Transverse colon (tissue), 4 donors: ENCODE measurements at regions not wholly inside any gene's neighbourhood (a gene's known extent, or its start where the extent isn't known, plus 50 kb on each side); places are given as distances from the start of the nearest gene placed in this dataset.
"Not testable (repeated sequence)": the region's sequence is repeated elsewhere in the genome, so short reads cannot be mapped to it uniquely, and the experiment has no call there.

ENCODE experiments used
- DNase-seq: peaks from one replicate; pipeline ENCODE4 v3.0.0-alpha.2; 2019
- H3K27ac ChIP-seq, 4 donors: fragments of 200-600 bp; sonication (generic); 2 replicates each; pipeline ENCODE4 v1.5.1; 2016 to 2018; ENCODE audit warnings: inconsistent platforms in 4 of 4
- H3K27me3 ChIP-seq: fragments of 200-600 bp; sonication (generic); 2 replicates; pipeline ENCODE4 v1.5.1; 2017; ENCODE audit warnings: inconsistent platforms
- H3K36me3 ChIP-seq, 4 donors: fragments of 200-600 bp; sonication (generic); 2 replicates each; pipeline ENCODE4 v1.5.1; 2017 to 2019; ENCODE audit warnings: inconsistent platforms in 4 of 4
- H3K4me1 ChIP-seq, 4 donors: fragments of 200-600 bp; sonication (generic); 2 replicates each; pipeline ENCODE4 v1.5.1; 2017 to 2020; ENCODE audit warnings: inconsistent platforms in 4 of 4
- H3K4me3 ChIP-seq, 4 donors: fragments of 200-600 bp; sonication (generic); 1 replicate in 1 of 4; 2 replicates in 3 of 4; pipeline versions ENCODE4 v1.5.1 to v1.6.1; 2017 to 2019; ENCODE audit warnings: inconsistent platforms in 4 of 4
- H3K9me3 ChIP-seq, 2 donors: fragments of 200-600 bp; sonication (generic); 2 replicates each; pipeline ENCODE4 v1.5.1; 2017 to 2019; ENCODE audit warnings: inconsistent platforms in 2 of 2
- CTCF ChIP-seq, 5 experiments: fragments of 200-600 bp in 3 of 5; fragments of 450-650 bp in 2 of 5; sonication (generic) in 3 of 5; IDR thresholded peaks; 1 replicate in 2 of 5; 2 replicates in 3 of 5; pipeline ENCODE4 v1.5.1; 2016 to 2017; ENCODE audit warnings: antibody characterized with exemption in 5 of 5, inconsistent platforms in 3 of 5, mild to moderate bottlenecking in 2 of 5, moderate library complexity in 1 of 5
- EP300 ChIP-seq: sonication (generic); formaldehyde crosslinking; IDR thresholded peaks from one replicate; pipeline ENCODE4 v1.6.1; 2017; ENCODE audit warnings: antibody characterized with exemption, low read depth
- POLR2A ChIP-seq: fragments of 450-650 bp; IDR thresholded peaks from one replicate; pipeline ENCODE4 v1.6.1; 2016; ENCODE audit warnings: antibody characterized with exemption, mild to moderate bottlenecking, moderate library complexity
- POLR2AphosphoS5 ChIP-seq, 3 donors: sonication (generic); formaldehyde crosslinking; IDR thresholded peaks; one replicate each; pipeline ENCODE4 v1.6.1; 2016; ENCODE audit warnings: antibody characterized with exemption in 3 of 3
- WGBS, 2 donors: methylation state at CpG; one replicate each; pipeline ENCODE4 v1.1.5; 2018; ENCODE audit warnings: low coverage in 1 of 2; 5-methylcytosine and 5-hydroxymethylcytosine counted together
- in situ Hi-C, 4 donors: fragments of 200-750 bp; cut with MboI; loops; one replicate each; pipeline versions ENCODE4 v1.15.0 to v1.15.1; 2017; ENCODE audit warnings: low sequenced_read_pairs in 3 of 4, low pct_ligation_motif_present in 1 of 4, low pct_unique_long_range_greater_than_20kb in 1 of 4
- intact Hi-C: fragments of 100-400 bp; cut with DNase I; formaldehyde crosslinking; loops from one replicate; pipeline ENCODE4 v1.15.1; 2023; ENCODE audit warnings: low total_unique reads

DNA sequence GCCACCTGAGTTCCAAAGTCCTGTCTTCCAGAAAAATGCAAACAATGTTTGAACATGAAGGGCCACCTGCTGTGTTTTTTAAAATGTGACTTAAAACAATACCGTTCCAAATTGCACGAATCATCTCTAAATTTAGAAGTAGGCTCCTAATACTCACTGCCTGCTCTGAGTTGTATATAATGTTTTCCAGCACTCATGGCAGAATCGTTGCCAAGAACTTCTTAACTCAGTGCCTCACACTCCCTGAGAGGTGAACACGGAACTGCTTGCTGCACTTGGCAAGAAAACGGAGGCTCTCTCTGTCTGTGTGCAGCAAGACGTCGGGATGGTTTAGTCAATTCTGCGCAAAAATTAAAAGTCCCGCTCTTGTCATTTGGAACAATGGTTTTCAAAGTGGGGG, 757.3 kb upstream of the AUTS2 start:
- WGBS, 2 donors, result 61 to 65% methylated on average over 9 of the region's 9 CpGs
- no peak overlapping the region for H3K4me3 ChIP-seq
- intact Hi-C loops, result no loop called here
- in situ Hi-C loops, result no loop called here
- H3K27ac ChIP-seq, result no peak overlapping the region
- H3K4me1 ChIP-seq, result no peaks in the 10 kb centered on the region
- no peak for DNase-seq
- peaks cover 0 to 5% of the 10 kb centered on the region in 2 donors for H3K9me3 ChIP-seq
- no peak for TF ChIP-seq POLR2A
- TF ChIP-seq EP300, result no peak
- TF ChIP-seq CTCF (IDR thresholded peaks at IDR 0.05), result no peak
- no peak for TF ChIP-seq POLR2AphosphoS5 (IDR thresholded peaks at IDR 0.05)
- H3K36me3 ChIP-seq, result no peaks in the 10 kb centered on the region
- H3K27me3 ChIP-seq, result no peaks in the 10 kb centered on the region

- DNase-seq, H3K27me3 ChIP-seq, H3K4me3 ChIP-seq, H3K4me1 ChIP-seq, in situ Hi-C loops, H3K9me3 ChIP-seq, H3K27ac ChIP-seq, intact Hi-C loops, H3K36me3 ChIP-seq: not testable (repeated sequence)
- WGBS, 2 donors, result 82 to 88% methylated on average over 5 to 6 of the region's 6 CpGs
Observed at GRCh38 chr7:68843985-68844384, 754.3 kb upstream of the AUTS2 start.

GRCh38 chr7:68846811-68847325, 751.4 kb upstream of the AUTS2 start:
- in situ Hi-C loops, result no loop called here
- Histone ChIP-seq H3K27ac (no peak overlapping the region), H3K9me3 (peaks cover 0 to 3% of the 10 kb centered on the region in 2 donors), H3K4me3 (no peak overlapping the region), H3K4me1 (no peaks in the 10 kb centered on the region), H3K27me3 (no peaks in the 10 kb centered on the region), H3K36me3 (no peaks in the 10 kb centered on the region)
- TF ChIP-seq POLR2A (no peak), CTCF (IDR thresholded peaks at IDR 0.05) (no peak), EP300 (no peak), POLR2AphosphoS5 (IDR thresholded peaks at IDR 0.05) (no peak)
- intact Hi-C loops, result no loop called here
- 74 to 81% methylated on average over 6 to 13 of the region's 13 CpGs for WGBS, 2 donors
- no peak for DNase-seq

- Histone ChIP-seq H3K36me3 (no peaks in the 10 kb centered on the region), H3K4me3 (no peak overlapping the region), H3K9me3 (peaks cover 0 to 3% of the 10 kb centered on the region in 2 donors), H3K27me3 (no peaks in the 10 kb centered on the region), H3K4me1 (no peaks in the 10 kb centered on the region), H3K27ac (no peak overlapping the region)
- TF ChIP-seq POLR2AphosphoS5 (IDR thresholded peaks at IDR 0.05) (no peak), CTCF (IDR thresholded peaks at IDR 0.05) (no peak), POLR2A (no peak), EP300 (no peak)
- in situ Hi-C loops (no loop called here), intact Hi-C loops (no loop called here)
- 69 to 90% methylated on average over 6 of the region's 6 CpGs for WGBS, 2 donors
- DNase-seq, result no peak
Observed at GRCh38 chr7:68853254-68853653, 745.0 kb upstream of the AUTS2 start.

- no peak overlapping the region for H3K27ac ChIP-seq
- WGBS, 2 donors, result 79% methylated on average over 1 of the region's 1 CpG; no CpG with 5 or more reads in 1 of the 2 donors
- no peak overlapping the region for H3K4me3 ChIP-seq
- DNase-seq, result no peak
- H3K4me1 ChIP-seq, result no peaks in the 10 kb centered on the region
- no peaks in the 10 kb centered on the region for H3K36me3 ChIP-seq
- in situ Hi-C loops (no loop called here), intact Hi-C loops (no loop called here)
- no peaks in the 10 kb centered on the region for H3K9me3 ChIP-seq
- TF ChIP-seq POLR2AphosphoS5 (IDR thresholded peaks at IDR 0.05) (no peak), CTCF (IDR thresholded peaks at IDR 0.05) (no peak), POLR2A (no peak), EP300 (no peak)
- H3K27me3 ChIP-seq, result no peaks in the 10 kb centered on the region
Observed at GRCh38 chr7:68857571-68857970, 740.7 kb upstream of the AUTS2 start.
